Mesendoderm (in vitro differentiated cells): ENCODE measurements at regions not wholly inside any gene's neighbourhood (a gene's known extent, or its start where the extent isn't known, plus 50 kb on each side); places are given as distances from the start of the nearest gene placed in this dataset.

ENCODE experiments used
- DNase-seq: peaks from one replicate; pipeline ENCODE4 v3.0.0; 2013
- H2AK5ac ChIP-seq: 2 replicates; pipeline ENCODE4 v1.6.1; 2013; ENCODE audit warnings: low read length, inconsistent platforms
- H2BK120ac ChIP-seq: 2 replicates; pipeline ENCODE4 v1.6.1; 2013; ENCODE audit warnings: low read depth, mild to moderate bottlenecking, low read length, moderate library complexity, mixed read lengths
- H2BK15ac ChIP-seq: replicated peaks from 2 replicates; pipeline ENCODE4 v1.6.1; 2013; ENCODE audit warnings: low read depth, mild to moderate bottlenecking, moderate library complexity
- H2BK5ac ChIP-seq: 2 replicates; pipeline ENCODE4 v1.6.1; 2013; ENCODE audit warnings: low read length, inconsistent platforms
- H3K18ac ChIP-seq: 2 replicates; pipeline ENCODE4 v1.6.1; 2013; ENCODE audit warnings: mild to moderate bottlenecking, low read length, mixed read lengths
- H3K23ac ChIP-seq: one replicate; pipeline ENCODE4 v1.6.1; 2013; ENCODE audit warnings: low read length
- H3K27ac ChIP-seq: 2 replicates; pipeline ENCODE4 v1.5.1; 2013; ENCODE audit warnings: low read depth, mild to moderate bottlenecking, inconsistent platforms, low read length, moderate library complexity
- H3K27me3 ChIP-seq: 2 replicates; pipeline ENCODE4 v1.6.1; 2013; ENCODE audit warnings: low read length, control low read depth, mild to moderate bottlenecking, inconsistent platforms; ENCODE audit not compliant: insufficient read depth, poor library complexity
- H3K36me3 ChIP-seq: 2 replicates; pipeline ENCODE4 v1.6.1; 2013; ENCODE audit warnings: low read length, inconsistent platforms; ENCODE audit not compliant: control insufficient read depth, insufficient read depth
- H3K4ac ChIP-seq: one replicate; pipeline ENCODE4 v1.6.1; 2013; ENCODE audit warnings: low read depth, mild to moderate bottlenecking, low read length, moderate library complexity
- H3K4me1 ChIP-seq: 2 replicates; pipeline ENCODE4 v1.6.1; 2013; ENCODE audit warnings: low read depth, low read length, inconsistent platforms; ENCODE audit not compliant: control insufficient read depth
- H3K4me2 ChIP-seq: 2 replicates; pipeline ENCODE4 v1.6.1; 2013; ENCODE audit warnings: low read length
- H3K4me3 ChIP-seq: 2 replicates; pipeline ENCODE4 v1.5.1; 2013; ENCODE audit warnings: mild to moderate bottlenecking, low read length
- H3K56ac ChIP-seq: one replicate; pipeline ENCODE4 v1.6.1; 2013; ENCODE audit warnings: low read length
- H3K79me1 ChIP-seq: 2 replicates; pipeline ENCODE4 v1.6.1; 2013; ENCODE audit warnings: low read length, inconsistent platforms
- H3K79me2 ChIP-seq: 2 replicates; pipeline ENCODE4 v1.6.1; 2013; ENCODE audit warnings: mild to moderate bottlenecking, low read length; ENCODE audit not compliant: control insufficient read depth, insufficient read depth
- H3K9ac ChIP-seq: 2 replicates; pipeline ENCODE4 v1.6.1; 2013; ENCODE audit warnings: low read length, inconsistent platforms
- H4K5ac ChIP-seq: one replicate; pipeline ENCODE4 v1.6.1; 2013; ENCODE audit warnings: low read length
- H4K8ac ChIP-seq: one replicate; pipeline ENCODE4 v1.6.1; 2013; ENCODE audit warnings: low read depth, mild to moderate bottlenecking, control low read depth, low read length, moderate library complexity
- WGBS: extraction: QIAGEN DNeasy Blood & Tissue Kit; methylation state at CpG from one replicate; pipeline ENCODE4 v1.1.7; 2013; ENCODE audit warnings: low lambda C conversion rate, missing lambda C conversion rate; ENCODE audit not compliant: insufficient coverage; ENCODE audit errors: extremely low coverage; 5-methylcytosine and 5-hydroxymethylcytosine counted together

DNA sequence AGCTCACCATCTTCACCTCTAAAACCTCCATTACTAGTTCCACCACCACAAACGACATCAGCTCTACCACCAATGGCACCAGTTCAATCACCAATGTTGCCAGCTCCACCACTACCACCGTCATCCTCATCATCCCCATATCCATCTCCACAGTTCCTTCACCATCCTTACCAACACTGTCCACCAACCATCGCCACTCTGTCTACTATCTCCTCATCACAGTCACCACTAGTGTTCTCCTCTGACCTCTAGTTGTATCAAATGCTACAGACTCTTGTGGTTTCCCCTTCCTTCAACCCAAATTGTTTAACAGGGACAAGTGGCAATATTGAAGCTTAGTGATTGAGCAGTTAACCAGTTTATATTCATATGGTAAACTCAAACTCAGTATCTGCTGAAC lies 182.6 kb downstream of the CAAP1 start:
- Histone ChIP-seq H2AK5ac (no peak overlapping the region), H2BK15ac (no peak overlapping the region), H3K4me1 (peaks cover 1% of the 10 kb centered on the region), H3K18ac (no peak overlapping the region), H3K23ac (no peak overlapping the region), H2BK5ac (no peak overlapping the region), H3K56ac (no peak overlapping the region), H3K79me1 (no peaks in the 10 kb centered on the region), H4K5ac (no peak overlapping the region), H3K4me3 (no peak overlapping the region), H3K27ac (no peak overlapping the region), H3K4me2 (no peak overlapping the region), H4K8ac (no peak overlapping the region), H3K27me3 (no peaks in the 10 kb centered on the region), H2BK120ac (no peak overlapping the region), H3K9ac (no peak overlapping the region), H3K79me2 (no peaks in the 10 kb centered on the region), H3K36me3 (no peaks in the 10 kb centered on the region), H3K4ac (no peak overlapping the region)
- DNase-seq: no peak
- no CpG with 5 or more reads among the region's 3 CpGs for WGBS

- Histone ChIP-seq H3K4me3 (no peak overlapping the region), H3K79me2 (no peaks in the 10 kb centered on the region), H3K18ac (no peak overlapping the region), H3K4ac (no peak overlapping the region), H3K79me1 (no peaks in the 10 kb centered on the region), H3K27ac (no peak overlapping the region), H3K4me2 (no peak overlapping the region), H4K5ac (no peak overlapping the region), H4K8ac (no peak overlapping the region), H3K27me3 (no peaks in the 10 kb centered on the region), H3K56ac (no peak overlapping the region), H3K4me1 (no peaks in the 10 kb centered on the region), H3K23ac (no peak overlapping the region), H3K9ac (no peak overlapping the region), H2BK5ac (no peak overlapping the region), H2BK120ac (no peak overlapping the region), H2BK15ac (no peak overlapping the region), H3K36me3 (no peaks in the 10 kb centered on the region), H2AK5ac (no peak overlapping the region)
- no peak for DNase-seq
- no CpG with 5 or more reads among the region's 3 CpGs for WGBS
Observed at GRCh38 chr9:26706223-26706622, 186.4 kb downstream of the CAAP1 start.

DNA sequence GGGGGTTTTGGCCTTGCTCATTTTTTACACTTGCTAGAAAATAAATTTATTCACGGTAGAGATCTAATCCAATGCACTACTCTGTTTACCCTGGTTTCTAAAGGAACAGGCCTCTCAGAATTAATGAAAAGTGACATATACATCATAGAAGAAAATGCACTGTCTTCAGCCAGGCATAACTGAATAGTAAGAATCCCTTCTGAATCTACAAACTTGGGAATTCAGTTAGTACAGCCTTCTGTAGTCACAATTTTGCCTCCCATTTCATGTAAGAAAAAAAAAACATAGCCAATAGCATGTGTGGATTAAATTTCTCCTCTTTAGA lies 197.3 kb downstream of the CAAP1 start:
- no peak overlapping the region for H2BK15ac ChIP-seq
- no peak overlapping the region for H3K18ac ChIP-seq
- no peaks in the 10 kb centered on the region for H3K79me2 ChIP-seq
- no peak overlapping the region for H4K8ac ChIP-seq
- no peak overlapping the region for H2BK120ac ChIP-seq
- H3K56ac ChIP-seq: no peak overlapping the region
- no peak overlapping the region for H3K4ac ChIP-seq
- no CpG with 5 or more reads among the region's 1 CpG for WGBS
- H3K27ac ChIP-seq: no peak overlapping the region
- no peak overlapping the region for H3K4me3 ChIP-seq
- no peak for DNase-seq
- H2AK5ac ChIP-seq: no peak overlapping the region
- no peak overlapping the region for H3K9ac ChIP-seq
- no peak overlapping the region for H3K4me2 ChIP-seq
- no peaks in the 10 kb centered on the region for H3K4me1 ChIP-seq
- no peak overlapping the region for H4K5ac ChIP-seq
- H3K79me1 ChIP-seq: no peaks in the 10 kb centered on the region
- no peaks in the 10 kb centered on the region for H3K27me3 ChIP-seq
- H2BK5ac ChIP-seq: no peak overlapping the region
- no peak overlapping the region for H3K23ac ChIP-seq
- no peaks in the 10 kb centered on the region for H3K36me3 ChIP-seq

- Histone ChIP-seq H3K4me2 (no peak overlapping the region), H3K79me2 (no peaks in the 10 kb centered on the region), H4K8ac (no peak overlapping the region), H3K4ac (no peak overlapping the region), H3K27me3 (no peaks in the 10 kb centered on the region), H3K27ac (no peak overlapping the region), H3K4me1 (no peaks in the 10 kb centered on the region), H3K18ac (no peak overlapping the region), H2BK5ac (no peak overlapping the region), H3K56ac (no peak overlapping the region), H2BK15ac (peak overlapping the region; percentile 11), H3K23ac (no peak overlapping the region), H4K5ac (no peak overlapping the region), H3K36me3 (no peaks in the 10 kb centered on the region), H3K9ac (no peak overlapping the region), H3K4me3 (no peak overlapping the region), H2AK5ac (no peak overlapping the region), H3K79me1 (no peaks in the 10 kb centered on the region), H2BK120ac (no peak overlapping the region)
- peak; percentile 27 for DNase-seq
- no CpG with 5 or more reads among the region's 5 CpGs for WGBS
Observed at GRCh38 chr9:26694381-26695297, 198.0 kb downstream of the CAAP1 start.

DNA sequence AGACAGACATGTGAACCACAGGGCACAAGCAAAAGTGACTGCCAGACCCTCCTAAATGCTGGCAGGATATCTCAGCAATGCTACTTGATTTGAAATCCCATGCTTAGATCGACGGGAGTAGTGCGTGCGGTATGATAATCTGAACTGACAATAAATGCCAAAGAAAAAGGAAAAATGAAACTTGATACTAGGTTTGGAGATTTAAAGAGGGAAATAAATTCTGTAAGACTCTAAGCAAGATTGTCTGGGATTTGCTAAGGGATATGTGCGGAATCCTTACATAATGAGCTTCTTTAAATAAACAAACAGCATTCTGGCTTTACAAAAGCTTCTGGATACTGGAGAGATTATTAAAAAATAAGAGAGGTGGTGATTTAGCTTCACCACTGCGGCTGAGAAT lies 203.6 kb downstream of the CAAP1 start:
- Histone ChIP-seq H3K23ac (no peak overlapping the region), H3K36me3 (no peaks in the 10 kb centered on the region), H3K56ac (no peak overlapping the region), H3K18ac (no peak overlapping the region), H2BK5ac (no peak overlapping the region), H3K27me3 (no peaks in the 10 kb centered on the region), H2AK5ac (no peak overlapping the region), H3K9ac (no peak overlapping the region), H3K4ac (no peak overlapping the region), H4K8ac (no peak overlapping the region), H3K79me2 (no peaks in the 10 kb centered on the region), H2BK120ac (no peak overlapping the region), H3K27ac (no peak overlapping the region), H3K79me1 (no peaks in the 10 kb centered on the region), H3K4me1 (peaks cover 3% of the 10 kb centered on the region), H3K4me3 (no peak overlapping the region), H4K5ac (no peak overlapping the region), H3K4me2 (no peak overlapping the region), H2BK15ac (no peak overlapping the region)
- DNase-seq: no peak
- no CpG with 5 or more reads among the region's 6 CpGs for WGBS

GRCh38 chr9:26687421-26687820 lies 205.2 kb downstream of the CAAP1 start:
- Histone ChIP-seq H3K27ac (no peak overlapping the region), H3K4ac (no peak overlapping the region), H2BK15ac (no peak overlapping the region), H3K36me3 (no peaks in the 10 kb centered on the region), H3K4me1 (peaks cover 5% of the 10 kb centered on the region), H3K23ac (no peak overlapping the region), H2BK120ac (no peak overlapping the region), H3K4me3 (no peak overlapping the region), H3K56ac (no peak overlapping the region), H4K8ac (no peak overlapping the region), H2BK5ac (no peak overlapping the region), H3K79me2 (no peaks in the 10 kb centered on the region), H3K79me1 (no peaks in the 10 kb centered on the region), H3K18ac (no peak overlapping the region), H2AK5ac (no peak overlapping the region), H4K5ac (no peak overlapping the region), H3K27me3 (no peaks in the 10 kb centered on the region), H3K9ac (no peak overlapping the region), H3K4me2 (no peak overlapping the region)
- no CpG with 5 or more reads among the region's 2 CpGs for WGBS
- peak; percentile 48 for DNase-seq
